Activated T-cell treated with anti-CD3 and anti-CD28 coated beads, Interleukin-2, amount 50 U/mL, for 48 hours (primary cell): ENCODE measurements at regions not wholly inside any gene's neighbourhood (a gene's known extent, or its start where the extent isn't known, plus 50 kb on each side); places are given as distances from the start of the nearest gene placed in this dataset.

Experiments used
- DNase-seq, 2 experiments: peaks; one replicate each; pipeline ENCODE4 v3.0.0-alpha.2; 2020

DNA sequence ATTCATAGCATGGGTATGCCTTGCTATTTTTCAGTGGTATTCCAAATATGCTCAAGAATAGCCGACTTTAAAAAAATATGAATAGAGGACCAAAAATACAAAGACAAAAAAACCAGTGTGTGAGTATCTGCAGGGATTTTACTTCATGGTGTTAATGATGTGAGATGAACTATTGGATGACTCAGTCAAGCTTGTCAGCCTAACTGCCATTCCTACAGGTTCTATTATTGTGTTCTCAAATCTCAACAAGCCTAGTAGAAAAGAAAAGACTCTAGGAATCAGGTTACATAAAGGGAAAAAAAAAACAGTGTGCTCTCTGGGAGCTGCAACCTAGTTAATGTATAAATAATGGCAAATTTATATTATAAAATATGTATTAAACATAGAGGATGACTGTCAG, 588.4 kb upstream of the BTBD3 start:
- DNase-seq, result no peak

DNA sequence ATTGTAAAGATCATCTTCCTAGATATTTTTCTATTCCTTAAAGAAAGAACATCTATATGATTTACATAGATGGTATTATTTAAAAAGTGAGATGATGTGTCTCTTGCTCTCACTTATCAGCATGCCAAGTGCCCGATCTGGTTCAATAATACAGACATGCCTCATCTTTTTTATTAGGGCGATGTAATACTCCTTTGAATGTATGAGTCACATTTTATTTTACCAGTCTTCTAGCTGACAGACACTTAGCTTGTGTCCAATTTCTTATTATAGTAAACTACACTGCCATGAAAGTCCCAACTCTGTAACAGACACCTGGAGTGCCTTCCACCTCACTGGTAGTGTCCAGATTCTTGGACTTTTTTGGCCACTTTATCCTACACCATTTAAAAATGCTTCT, 586.6 kb upstream of the BTBD3 start:
- no peak for DNase-seq

DNA sequence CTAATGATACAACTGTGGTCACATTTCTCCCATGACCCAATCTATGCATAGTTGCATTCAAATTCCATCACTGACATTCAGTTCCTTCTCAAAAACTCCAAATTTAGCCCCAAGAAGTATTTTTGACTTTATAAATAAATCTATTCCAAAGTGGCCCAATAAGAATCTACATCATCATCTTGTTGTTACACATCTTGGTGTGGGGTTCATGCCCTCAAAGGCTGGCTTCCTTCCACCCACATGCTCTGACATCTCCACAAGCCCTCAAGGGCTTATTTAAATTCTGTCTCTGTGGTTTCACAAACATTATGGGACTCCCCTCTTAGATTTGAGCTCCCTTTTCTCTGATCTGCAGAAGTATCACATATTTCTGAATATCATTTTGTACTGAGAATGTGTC, 585.3 kb upstream of the BTBD3 start:
- no peak for DNase-seq

DNA sequence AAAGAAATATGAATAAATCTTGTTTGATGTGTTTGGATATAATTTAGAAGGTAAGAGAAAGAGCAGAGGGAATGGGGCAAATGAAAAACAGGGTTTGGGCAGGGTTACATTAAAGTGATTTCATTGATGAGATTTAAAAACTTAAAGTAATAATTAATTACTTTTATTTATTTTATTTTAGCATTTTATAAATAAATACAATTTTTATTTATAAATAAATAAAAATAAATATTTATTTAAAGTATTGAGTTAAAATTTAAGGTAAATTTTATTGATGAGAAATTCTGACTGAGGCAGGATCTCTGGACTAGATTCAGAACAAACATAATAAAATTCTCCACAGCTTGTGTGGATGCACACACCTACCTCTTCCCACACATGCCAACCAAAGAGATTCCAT, 584.1 kb upstream of the BTBD3 start:
- DNase-seq, result no peak

DNA sequence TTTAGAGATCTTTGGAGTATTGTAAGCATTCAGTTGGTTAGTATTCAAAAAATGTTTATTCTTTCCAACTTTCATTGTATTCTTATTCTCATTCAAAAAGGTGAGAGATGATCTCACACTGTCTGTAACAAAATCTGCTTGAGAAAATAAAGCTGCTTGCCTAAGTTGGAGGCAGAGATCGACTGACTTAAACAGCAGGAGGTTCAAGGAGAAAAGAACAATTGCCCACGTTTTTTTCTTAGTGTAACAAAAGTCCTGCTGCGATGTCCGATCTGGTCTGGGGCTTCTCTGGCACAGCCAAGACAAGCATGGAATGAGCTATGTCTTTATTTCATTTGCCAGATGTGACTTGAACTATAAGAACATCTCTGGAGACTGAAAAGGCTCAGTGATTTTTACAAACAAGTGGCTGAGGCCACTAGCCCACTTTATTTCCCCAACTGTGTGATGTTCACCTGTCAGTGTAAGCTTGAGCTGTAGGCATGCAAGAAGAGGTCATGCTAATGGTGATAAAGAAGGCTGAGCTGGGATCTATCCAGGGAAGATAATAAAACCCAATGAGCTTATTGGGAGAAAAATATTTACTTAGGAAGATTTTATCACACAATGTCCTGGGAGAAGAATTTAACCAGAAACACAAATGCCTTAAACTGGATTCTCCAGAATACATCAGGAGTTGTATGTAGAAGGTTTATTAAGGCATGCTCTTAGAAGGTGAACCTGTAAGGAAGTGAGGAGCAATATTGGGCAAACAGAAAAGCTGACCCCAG, 580.1 kb upstream of the BTBD3 start:
- no peak for DNase-seq

DNA sequence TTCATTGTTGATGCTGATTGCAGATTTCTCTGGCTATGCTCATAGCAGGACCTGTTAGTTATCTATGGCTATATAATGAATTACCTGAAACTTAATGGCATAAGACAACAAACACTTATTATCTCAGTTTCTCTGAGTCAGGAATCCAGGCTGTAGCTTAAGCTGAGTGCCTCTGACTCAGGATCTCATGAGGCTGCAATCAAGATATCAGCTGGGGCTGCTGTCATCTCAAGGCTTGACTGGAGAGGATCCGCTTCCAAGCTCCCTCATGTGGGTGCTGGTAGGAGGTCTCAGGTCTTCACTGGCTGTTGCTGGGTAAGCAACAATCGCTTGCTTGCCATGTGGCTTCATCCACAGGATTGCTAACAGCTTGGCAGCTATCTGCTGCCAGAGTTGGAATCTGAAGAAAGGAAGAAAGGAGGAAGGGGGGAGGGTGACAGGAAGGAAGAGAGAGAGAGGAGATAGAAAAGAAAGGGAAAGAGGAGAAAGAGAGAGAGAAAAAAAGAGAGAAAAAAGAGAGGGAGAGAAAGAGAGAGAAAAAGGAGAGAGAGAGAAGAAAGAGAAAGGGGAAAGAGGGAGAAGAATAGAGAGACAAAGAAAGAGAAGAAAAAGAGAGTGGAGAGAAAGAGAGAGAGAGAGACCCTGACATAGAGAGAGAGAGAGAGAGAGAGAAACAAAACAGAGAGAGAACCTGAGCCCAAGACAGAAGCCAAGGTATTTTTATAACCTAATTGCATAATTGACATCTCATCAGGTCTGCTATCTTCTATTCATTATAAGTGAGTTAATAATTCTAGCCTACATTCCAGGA, 579.0 kb upstream of the BTBD3 start:
- DNase-seq, result no peak

DNA sequence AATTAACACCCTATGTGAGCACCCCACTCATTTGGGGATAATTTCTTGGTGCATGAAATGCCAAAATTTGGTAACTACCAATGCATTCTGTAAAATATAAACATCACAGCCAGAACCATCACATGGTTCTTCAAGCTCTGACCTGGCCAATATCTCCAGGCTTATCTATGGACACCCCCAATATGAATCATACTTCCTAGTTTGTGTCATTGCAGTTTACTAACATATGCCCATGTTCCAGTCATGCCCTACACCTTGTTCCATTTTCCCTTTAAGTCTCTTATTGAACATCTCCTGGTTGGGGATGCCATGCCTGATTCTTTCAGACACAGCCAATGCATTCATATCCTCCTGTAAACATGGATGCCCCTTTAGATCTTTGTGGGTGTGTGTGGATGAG, 572.8 kb upstream of the BTBD3 start:
- no peak for DNase-seq

DNA sequence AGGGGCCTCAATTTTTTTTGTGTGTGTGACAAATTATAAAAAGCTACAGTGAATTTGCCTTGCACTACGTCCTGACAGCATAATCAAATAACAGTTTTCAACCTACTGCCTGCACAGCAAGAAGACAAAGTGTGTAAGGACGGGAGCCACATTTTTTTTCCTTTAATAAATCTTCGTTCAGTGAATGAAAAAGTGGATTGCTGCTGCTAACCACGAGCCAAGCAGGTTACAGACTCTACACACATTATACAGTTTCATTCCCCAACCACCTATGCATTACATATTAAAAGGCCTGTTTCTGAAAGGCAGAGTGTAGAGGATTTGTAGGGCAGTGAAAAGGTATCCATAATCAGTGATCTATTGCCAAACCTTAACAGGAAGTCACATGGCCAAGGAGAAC, 570.0 kb upstream of the BTBD3 start:
- DNase-seq, result no peak

DNA sequence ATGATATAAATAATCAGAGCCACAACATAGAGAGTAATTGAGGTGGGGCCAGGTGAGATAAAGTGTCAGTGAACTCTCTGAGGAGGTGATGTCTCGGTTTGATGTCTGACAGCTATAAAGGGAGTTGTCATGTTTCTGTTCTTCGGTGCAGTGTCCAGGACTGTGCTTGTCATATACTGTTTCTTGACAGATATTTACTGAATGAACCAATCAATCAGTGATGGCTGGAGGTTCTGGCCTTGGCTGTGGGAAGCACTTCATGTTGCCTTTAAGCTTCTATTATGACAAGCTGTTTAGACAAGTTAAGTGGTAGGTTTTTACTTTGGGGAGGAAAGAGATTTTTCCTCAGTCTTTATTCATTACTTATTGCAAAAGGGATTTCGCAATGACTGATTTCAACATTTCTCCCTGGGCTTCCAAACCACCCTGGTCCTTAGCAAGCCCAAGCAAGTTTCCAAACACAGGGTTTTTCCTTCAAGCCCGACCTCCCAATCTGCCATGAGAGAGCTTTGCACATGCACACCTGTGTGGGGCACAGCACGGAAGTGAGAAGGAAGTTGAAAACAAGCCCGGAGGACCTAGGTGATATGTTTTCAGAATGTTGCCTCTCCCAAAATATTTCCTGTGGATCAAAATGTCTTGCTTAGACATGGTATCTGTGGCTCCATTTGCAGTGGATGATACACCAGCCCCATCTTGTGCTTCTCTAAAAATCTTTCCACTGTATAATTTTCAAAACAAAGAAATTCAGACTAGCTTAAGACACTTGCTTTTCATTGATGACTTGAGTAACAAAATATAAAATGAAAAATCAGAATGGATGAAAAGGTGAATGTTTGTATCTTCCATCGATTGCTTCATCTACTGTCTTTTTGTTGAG, 567.3 kb upstream of the BTBD3 start:
- DNase-seq, result no peak

DNA sequence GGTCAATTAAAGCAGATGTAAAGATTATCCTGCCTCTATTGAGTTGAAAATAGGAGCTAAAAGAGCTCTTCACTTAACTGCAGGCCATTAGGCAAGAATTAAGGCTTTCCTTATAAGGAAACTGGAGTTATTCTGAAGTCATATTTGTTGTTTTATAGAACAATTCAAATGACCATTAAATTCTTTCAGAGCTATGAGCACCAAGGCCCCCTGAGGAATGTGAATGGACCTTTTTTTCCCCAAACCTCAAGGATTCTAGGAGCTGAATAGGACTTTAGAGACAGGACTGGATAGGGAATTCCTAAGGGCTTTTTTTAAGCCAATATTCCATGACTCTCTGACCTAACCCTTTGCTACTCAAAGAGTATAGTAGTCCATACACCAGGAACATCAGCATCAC, 565.7 kb upstream of the BTBD3 start:
- DNase-seq, result no peak

DNA sequence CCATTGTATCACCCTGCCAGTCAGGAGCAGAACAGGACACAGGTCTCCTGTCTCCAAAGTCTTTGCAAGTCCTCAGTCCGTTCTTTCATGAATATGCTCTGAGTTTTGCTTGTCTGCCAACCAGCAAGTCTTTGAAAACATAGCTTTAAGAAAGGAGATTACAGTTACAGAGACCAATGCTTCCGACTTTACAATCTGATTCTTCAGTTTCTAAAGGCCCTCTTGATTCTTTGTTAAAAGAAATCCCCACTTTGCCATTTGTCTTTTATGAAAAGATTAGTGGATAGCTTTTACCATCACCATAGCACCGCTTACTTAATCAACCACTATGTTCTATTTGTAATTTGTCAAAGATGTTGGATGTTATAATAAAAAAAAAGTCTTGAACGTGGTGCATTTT, 562.8 kb upstream of the BTBD3 start:
- DNase-seq, result no peak

DNA sequence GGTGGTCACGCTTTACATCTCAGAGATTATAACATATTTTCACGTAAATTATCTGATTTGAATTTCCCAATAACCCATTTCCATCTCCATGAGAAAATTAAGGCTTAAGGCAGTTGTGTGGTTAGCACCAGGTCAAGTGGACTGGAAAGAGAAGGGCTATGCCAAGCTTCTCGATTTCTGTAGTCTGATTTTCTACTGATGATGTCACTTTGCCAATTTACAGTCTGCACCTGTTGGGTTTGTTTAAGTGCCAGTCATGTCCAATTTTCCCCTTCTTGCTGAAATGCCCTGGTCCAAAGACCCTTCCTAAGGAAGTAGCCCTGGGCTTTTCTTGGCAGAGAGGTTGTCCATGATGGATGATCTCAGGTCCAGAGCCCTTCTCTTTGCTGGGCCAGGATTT, 562.3 kb upstream of the BTBD3 start:
- no peak for DNase-seq

DNA sequence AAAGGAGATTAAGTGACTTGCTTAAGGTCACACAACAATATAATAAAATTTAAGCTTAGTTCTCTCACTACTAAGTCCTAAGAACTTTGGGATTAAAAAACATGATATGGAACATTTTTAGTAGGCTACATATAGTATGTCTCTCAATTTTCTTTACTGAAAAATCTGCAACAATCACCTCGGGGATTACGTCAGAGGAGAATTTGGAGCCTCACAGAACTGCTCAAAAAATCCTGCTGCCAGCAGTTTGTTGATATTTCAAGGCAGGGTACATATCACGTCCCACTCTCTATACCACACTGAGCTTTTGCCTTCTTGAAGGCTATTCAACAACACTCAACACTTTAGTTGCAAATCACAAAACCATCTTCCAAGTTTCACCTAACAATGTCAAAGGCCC, 561.6 kb upstream of the BTBD3 start:
- no peak for DNase-seq

DNA sequence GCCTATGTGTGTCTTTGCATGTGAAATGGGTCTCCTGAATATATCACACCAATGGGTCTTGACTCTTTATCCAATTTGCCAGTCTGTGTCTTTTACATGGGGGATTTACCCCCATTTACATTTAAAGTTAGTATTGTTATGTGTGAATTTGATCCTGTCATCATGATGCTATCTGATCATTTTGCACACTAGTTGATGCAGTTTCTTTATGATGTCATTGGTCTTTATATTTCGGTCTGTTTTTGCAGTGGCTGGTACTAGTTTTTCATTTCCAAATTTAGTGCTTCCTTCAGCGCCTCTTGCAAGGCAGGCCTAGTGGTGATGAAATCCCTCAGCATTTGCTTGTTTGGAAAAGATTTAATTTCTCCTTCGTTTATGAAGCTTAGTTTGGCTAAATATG, 555.2 kb upstream of the BTBD3 start:
- no peak for DNase-seq

DNA sequence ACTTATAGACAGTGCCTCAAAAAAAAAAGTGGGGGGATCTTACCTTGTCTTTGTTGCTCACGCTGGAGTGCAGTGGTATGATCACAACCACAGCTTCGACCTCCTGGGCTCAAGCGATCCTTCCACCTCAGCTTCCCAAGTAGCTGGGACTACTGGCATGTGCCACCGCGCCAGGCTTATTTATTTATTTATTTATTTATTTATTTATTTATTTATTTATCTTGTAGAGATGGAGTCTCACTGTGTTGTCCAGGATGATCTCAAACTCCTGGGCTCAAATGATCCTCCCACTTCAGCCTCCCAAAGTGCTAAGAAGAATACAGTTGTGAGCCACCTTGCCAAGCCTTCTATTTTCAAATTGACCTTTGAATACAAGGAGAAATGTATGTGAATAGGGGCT, 553.0 kb upstream of the BTBD3 start:
- DNase-seq, result no peak

DNA sequence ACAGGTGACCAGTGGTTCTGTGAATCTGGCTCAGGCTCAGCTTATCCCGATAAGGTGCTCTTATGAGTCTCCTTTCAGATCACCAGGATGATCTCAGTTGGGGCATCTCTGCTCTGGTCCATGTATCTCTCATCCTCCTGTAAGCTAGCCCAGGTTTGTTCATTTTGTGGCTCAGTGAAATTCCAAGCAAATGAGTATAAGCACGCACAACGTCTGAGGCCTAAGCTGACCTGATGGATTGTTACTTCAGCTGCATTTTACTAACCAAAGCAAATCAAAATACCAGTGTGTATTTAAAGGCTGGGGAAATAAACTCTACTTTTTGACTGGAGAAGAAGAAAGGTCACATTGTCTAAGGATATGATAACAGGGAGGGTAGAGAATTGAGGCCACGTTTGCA, 551.0 kb upstream of the BTBD3 start:
- no peak for DNase-seq

DNA sequence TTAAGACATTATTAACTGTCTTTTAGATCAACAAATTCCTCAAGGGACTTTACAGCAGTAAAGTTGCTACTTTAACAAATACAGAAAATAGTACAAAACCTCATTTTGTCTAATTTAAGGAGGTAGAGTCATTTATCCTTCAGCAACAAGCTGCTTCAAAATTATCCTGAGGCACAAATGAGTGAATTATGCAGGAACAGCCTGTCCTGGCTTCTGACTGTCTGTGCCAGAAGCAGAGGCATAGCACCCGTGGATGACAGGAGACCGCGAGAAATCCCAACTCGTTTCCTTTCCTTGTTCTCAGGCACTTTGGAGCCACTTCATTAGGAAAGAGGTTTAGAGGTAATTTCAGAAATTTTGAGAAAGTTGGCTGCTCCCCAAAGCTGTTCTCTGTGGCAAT, 549.2 kb upstream of the BTBD3 start:
- no peak for DNase-seq

DNA sequence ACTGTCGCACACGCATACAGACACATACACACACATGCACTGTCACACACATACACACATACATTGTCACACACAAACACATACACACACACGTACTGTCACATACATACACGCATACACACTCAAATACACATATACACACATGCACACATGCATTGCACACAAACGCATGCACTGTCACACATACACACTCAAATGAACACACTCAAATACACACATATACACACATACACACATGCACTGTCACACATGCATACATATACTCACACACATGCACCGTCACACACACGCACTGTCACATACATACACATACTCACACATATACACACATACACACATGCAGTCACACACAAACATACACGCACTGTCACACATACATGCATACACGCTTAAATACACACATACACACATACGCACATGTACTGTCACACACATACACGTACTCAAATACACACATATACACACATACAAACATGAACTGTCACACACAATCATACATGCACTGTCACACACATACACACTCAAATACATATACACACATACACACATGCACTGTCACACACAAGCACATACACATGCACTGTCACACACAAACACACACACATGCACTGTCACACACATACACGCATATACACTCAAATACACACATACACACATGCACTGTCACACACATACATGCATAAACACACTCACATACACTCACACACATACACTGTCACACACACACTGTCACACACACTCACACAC, 548.6 kb upstream of the BTBD3 start:
- DNase-seq, result no peak

DNA sequence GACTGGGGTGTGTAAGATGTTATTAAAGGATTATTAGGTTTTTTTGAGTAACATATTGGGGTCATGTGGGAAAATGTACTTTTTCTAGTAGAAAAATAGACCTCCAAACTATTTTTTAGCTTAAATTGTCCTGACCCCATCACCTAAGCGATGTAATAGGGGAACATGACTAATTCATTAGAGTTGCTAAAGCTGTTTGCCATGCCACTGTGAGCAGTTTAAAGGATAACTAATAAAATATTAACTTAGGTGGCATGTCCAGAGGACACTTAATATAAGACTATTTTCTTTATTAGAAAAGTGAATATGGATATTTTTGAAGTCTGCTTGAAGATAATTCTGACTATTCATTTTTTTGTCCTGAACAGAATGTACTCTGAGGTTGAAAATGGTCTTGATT, 545.9 kb upstream of the BTBD3 start:
- no peak for DNase-seq

DNA sequence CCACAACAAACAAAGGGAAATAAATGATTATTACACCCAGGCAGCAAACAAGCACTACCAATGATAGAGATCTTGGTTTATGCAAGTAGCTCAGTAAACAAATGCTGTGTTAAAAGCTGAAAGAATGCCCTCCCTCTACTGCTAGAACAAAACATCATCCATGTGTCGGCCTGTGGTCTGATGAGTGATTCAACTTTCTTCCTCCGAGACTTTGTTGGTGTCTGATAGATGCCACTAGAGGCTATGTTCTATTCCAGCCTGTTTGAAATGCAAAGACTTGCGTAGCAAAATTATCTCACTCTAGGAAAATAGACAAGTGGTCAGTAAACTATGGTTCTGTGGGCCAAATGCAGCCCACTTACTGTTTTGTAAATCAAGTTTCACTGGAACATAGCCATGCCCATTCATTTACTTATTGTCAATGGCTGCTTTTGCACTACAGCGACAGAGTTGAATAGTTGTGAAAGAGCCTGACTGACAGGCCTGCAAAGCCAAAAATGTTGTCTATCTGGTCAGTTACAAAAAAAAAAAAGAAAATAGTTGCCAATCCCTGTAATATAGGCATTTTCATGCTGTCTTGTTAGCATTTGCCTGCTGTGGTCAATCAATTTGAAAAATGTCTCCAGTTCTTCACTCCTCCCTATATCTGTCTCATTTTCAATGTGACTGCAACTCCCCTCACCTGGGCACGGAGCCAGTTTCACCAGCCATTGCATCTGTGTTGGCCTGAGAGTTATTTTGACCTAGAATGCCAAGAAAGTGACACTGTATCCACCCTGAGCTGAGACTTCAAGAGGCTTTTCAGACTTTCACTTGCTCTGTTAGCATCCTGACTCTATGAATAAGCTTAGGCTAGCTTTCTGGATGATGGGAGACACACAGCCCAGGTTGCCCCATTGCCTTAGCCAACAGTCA, 544.6 kb upstream of the BTBD3 start:
- DNase-seq, result no peak

DNA sequence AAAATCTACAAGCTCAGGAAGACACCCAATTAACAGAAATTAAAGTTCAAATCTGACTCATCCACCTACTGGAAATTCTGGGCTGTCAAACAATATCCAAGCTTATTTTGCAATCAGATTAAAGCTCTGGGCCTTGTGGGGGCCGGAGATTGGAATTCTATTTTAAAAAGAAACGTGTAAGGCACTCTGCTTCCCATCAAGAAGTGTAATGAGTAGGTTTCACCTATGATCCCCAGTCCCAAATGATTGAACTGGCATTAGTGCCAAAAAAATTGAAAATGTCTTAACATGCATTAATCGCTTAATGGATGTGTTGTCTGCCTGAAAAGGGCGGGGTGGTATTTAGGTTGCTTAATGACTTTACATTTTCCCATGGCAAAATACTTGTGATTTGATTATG, 542.4 kb upstream of the BTBD3 start:
- no peak for DNase-seq

DNA sequence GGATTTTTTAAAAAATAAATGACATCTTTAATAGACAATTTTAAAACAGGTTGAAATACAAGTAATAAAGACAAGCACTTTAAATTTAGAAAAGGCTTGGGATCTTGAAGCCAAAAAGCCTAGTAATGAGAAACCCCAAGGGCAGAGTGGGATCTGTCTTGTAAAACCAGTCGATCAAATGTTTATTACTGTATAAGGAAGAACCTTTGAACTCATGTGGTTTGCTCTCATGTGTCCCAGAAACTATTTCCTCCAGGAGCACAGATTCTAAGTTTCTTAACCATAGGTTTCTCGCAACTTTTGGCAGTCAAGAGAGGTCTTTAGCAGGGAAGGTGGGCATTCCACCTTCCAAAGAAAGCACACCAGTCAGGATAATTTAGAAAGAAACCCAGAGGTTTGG, 541.7 kb upstream of the BTBD3 start:
- DNase-seq, result no peak
